Panc1 (cell line): ENCODE measurements at regions not wholly inside any gene's neighbourhood (a gene's known extent, or its start where the extent isn't known, plus 50 kb on each side); places are given as distances from the start of the nearest gene placed in this dataset.

Source experiments
- POLR2AphosphoS5 ChIP-seq: IDR thresholded peaks from 2 replicates; pipeline ENCODE4 v1.6.1; 2012; ENCODE audit warnings: mild to moderate bottlenecking, low read depth, low read length, moderate library complexity
- REST ChIP-seq, 2 experiments: IDR thresholded peaks; 2 replicates each; pipeline ENCODE4 v1.6.1; 2011 to 2012; ENCODE audit warnings: low read depth in 2 of 2, control low read depth in 1 of 2, low read length in 1 of 2, mild to moderate bottlenecking in 1 of 2, moderate library complexity in 1 of 2; ENCODE audit not compliant: insufficient read depth in 1 of 2
- SIN3A ChIP-seq: IDR thresholded peaks from 2 replicates; pipeline ENCODE4 v1.6.1; 2012; ENCODE audit warnings: low read depth, mild to moderate bottlenecking, low read length, moderate library complexity, borderline replicate concordance; ENCODE audit not compliant: insufficient read depth
- TF ChIP-seq, protein P1 (sequence below): fragments of 450-650 bp; IDR thresholded peaks from 2 replicates; pipeline ENCODE4 v1.5.1; 2017; ENCODE audit warnings: mild to moderate bottlenecking

DNA sequence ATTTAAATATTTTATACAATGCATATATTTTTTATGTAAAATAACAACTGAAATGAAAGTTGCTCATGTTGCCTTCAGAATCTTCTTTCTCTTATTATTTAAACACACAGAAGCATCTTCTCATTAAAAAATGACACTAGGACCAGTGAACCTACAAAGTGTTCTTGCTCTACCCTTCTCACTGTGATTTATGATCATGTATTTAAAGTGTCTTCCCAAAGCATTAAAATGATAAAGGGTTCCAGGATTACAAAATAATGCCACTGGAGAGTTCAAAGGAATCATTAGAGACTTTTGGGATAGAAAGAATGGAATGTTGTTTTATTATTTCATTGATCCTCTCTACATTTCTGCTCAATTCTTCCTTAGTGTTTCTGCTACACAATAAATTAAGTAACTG, 643.6 kb upstream of the SLITRK1 start:
- TF ChIP-seq, protein P1, sequence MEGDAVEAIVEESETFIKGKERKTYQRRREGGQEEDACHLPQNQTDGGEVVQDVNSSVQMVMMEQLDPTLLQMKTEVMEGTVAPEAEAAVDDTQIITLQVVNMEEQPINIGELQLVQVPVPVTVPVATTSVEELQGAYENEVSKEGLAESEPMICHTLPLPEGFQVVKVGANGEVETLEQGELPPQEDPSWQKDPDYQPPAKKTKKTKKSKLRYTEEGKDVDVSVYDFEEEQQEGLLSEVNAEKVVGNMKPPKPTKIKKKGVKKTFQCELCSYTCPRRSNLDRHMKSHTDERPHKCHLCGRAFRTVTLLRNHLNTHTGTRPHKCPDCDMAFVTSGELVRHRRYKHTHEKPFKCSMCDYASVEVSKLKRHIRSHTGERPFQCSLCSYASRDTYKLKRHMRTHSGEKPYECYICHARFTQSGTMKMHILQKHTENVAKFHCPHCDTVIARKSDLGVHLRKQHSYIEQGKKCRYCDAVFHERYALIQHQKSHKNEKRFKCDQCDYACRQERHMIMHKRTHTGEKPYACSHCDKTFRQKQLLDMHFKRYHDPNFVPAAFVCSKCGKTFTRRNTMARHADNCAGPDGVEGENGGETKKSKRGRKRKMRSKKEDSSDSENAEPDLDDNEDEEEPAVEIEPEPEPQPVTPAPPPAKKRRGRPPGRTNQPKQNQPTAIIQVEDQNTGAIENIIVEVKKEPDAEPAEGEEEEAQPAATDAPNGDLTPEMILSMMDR: no peak
- TF ChIP-seq REST (IDR thresholded peaks at IDR 0.05; ENCODE audit: insufficient read depth in 1 of 2, low read depth in 2 of 2, low read length in 1 of 2) (no peak), SIN3A (no peak), POLR2AphosphoS5 (no peak)
